MM.1S (cell line): ENCODE measurements at regions not wholly inside any gene's neighbourhood (a gene's known extent, or its start where the extent isn't known, plus 50 kb on each side); places are given as distances from the start of the nearest gene placed in this dataset.

ENCODE experiments used
- CTCF ChIP-seq: fragments of 300-600 bp; sonication (generic); IDR thresholded peaks from 2 replicates; pipeline ENCODE4 v1.5.1; 2016; ENCODE audit warnings: antibody characterized with exemption, low read length, mixed read lengths
- EZH2 ChIP-seq: fragments of 300-600 bp; sonication (generic); optimal IDR thresholded peaks from 2 replicates; pipeline ENCODE3; 2017; ENCODE audit warnings: low read depth, mild to moderate bottlenecking, antibody characterized with exemption, low read length, mixed read lengths
- EZH2phosphoT487 ChIP-seq: fragments of 300-600 bp; sonication (generic); IDR thresholded peaks from 2 replicates; pipeline ENCODE4 v1.6.1; 2018; ENCODE audit warnings: antibody characterized with exemption, low read length

DNA sequence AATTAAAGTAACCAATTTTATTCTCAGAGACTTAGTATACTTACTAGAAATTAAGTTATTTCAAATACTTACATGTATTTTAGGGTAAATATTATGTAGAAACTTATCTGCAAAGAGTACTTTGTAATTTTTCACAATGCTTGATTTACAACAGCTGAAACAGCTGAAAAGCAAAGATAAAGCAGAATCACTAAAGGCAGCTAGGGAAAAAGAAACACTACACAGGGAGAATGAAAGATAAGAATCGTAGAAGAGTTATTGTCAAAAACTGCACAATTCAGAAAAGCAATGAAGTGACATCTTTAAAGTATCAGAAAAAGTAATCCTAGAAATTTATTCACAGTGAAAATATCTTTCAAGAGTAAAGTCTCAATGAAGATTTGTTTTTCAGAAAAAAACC is 69.7 kb upstream of the ZNF804B start:
- TF ChIP-seq EZH2phosphoT487 (no peak), CTCF (no peak), EZH2 (no peak)
